BE2C (cell line): ENCODE measurements at regions not wholly inside any gene's neighbourhood (a gene's known extent, or its start where the extent isn't known, plus 50 kb on each side); places are given as distances from the start of the nearest gene placed in this dataset.

ENCODE experiments used
- DNase-seq: peaks from one replicate; pipeline ENCODE4 v3.0.0-alpha.2; 2020
- H3K27me3 ChIP-seq: fragments of 250-450 bp; sonication (Bioruptor Pico); 2 replicates; pipeline ENCODE4 v1.5.1; 2020; ENCODE audit warnings: mild to moderate bottlenecking
- H3K36me3 ChIP-seq: fragments of 250-450 bp; sonication (Bioruptor Pico); 2 replicates; pipeline ENCODE4 v1.5.1; 2020; ENCODE audit warnings: mild to moderate bottlenecking
- H3K4me1 ChIP-seq: fragments of 250-450 bp; sonication (Bioruptor Pico); 2 replicates; pipeline ENCODE4 v1.5.1; 2020
- H3K4me3 ChIP-seq: 2 replicates; pipeline ENCODE4 v1.5.1; 2011; ENCODE audit warnings: low read depth, low read length
- H3K9me3 ChIP-seq: fragments of 250-450 bp; sonication (Bioruptor Pico); 2 replicates; pipeline ENCODE4 v1.5.1; 2020
- TF ChIP-seq, protein P1 (sequence below): IDR thresholded peaks from 2 replicates; pipeline ENCODE4 v1.5.1; 2012; ENCODE audit warnings: mild to moderate bottlenecking, low read depth, low read length

DNA sequence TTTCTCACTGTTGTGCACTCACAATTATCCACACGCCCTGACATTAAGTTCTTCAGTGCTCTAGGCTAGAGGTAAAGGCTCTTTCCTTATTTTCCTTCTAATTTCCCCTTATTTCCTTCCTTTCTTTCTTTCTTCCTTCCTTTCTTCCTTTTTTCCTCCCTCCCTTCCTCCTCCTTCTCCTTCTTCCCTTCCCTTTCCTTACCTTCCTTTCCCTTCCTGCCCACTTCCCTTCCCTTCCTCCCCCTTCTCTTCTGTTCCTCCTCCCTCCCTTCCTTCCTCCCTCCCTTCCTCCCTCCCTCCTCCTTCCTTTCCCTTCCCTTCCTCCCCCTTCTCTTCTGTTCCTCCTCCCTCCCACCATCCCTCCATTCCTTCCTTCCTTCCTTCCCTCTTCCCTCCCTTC, 317.0 kb upstream of the IRX1 start:
- TF ChIP-seq, protein P1, sequence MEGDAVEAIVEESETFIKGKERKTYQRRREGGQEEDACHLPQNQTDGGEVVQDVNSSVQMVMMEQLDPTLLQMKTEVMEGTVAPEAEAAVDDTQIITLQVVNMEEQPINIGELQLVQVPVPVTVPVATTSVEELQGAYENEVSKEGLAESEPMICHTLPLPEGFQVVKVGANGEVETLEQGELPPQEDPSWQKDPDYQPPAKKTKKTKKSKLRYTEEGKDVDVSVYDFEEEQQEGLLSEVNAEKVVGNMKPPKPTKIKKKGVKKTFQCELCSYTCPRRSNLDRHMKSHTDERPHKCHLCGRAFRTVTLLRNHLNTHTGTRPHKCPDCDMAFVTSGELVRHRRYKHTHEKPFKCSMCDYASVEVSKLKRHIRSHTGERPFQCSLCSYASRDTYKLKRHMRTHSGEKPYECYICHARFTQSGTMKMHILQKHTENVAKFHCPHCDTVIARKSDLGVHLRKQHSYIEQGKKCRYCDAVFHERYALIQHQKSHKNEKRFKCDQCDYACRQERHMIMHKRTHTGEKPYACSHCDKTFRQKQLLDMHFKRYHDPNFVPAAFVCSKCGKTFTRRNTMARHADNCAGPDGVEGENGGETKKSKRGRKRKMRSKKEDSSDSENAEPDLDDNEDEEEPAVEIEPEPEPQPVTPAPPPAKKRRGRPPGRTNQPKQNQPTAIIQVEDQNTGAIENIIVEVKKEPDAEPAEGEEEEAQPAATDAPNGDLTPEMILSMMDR: no peak
- no peak for DNase-seq
- Histone ChIP-seq H3K4me1 (no peaks in the 10 kb centered on the region), H3K9me3 (no peaks in the 10 kb centered on the region; the same call in 1 of the 2 replicates), H3K4me3 (no peak overlapping the region), H3K36me3 (no peaks in the 10 kb centered on the region), H3K27me3 (no peaks in the 10 kb centered on the region)

- no peaks in the 10 kb centered on the region; the same call in 1 of the 2 replicates for H3K9me3 ChIP-seq
- no peaks in the 10 kb centered on the region for H3K27me3 ChIP-seq
- DNase-seq: no peak
- H3K4me3 ChIP-seq: no peak overlapping the region
- TF ChIP-seq, protein P1: no peak
- no peaks in the 10 kb centered on the region for H3K36me3 ChIP-seq
- H3K4me1 ChIP-seq: no peaks in the 10 kb centered on the region
Observed at GRCh38 chr5:3277590-3278196, 317.9 kb upstream of the IRX1 start.

DNA sequence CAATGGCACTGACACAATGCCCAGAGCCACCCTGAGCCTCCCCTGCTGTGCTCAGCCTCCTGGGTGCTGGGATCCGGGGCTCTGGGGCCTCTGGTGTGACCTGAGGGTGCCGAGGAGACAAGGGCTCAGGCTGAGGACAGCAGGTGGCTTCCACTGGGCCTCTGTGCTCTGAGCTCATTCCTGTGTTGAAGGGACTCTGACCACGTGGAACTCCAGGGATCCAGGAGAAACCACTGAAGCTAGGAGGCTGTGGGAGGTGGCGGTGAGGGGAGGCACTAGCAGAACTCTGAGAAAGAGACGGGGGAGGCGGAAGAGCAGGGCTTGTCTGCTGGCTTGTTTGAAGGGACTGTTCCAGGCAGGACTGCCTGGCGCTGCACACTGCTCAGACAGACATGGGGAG, 318.7 kb upstream of the IRX1 start:
- no peaks in the 10 kb centered on the region for H3K36me3 ChIP-seq
- TF ChIP-seq, protein P1: no peak
- H3K9me3 ChIP-seq: no peaks in the 10 kb centered on the region; the same call in 1 of the 2 replicates
- no peak for DNase-seq
- no peaks in the 10 kb centered on the region for H3K4me1 ChIP-seq
- H3K4me3 ChIP-seq: no peak overlapping the region
- H3K27me3 ChIP-seq: no peaks in the 10 kb centered on the region

- no peaks in the 10 kb centered on the region for H3K36me3 ChIP-seq
- H3K4me1 ChIP-seq: no peaks in the 10 kb centered on the region
- H3K9me3 ChIP-seq: no peaks in the 10 kb centered on the region; the same call in 1 of the 2 replicates
- no peaks in the 10 kb centered on the region for H3K27me3 ChIP-seq
- no peak for DNase-seq
- TF ChIP-seq, protein P1: no peak
- no peak overlapping the region for H3K4me3 ChIP-seq
Observed at GRCh38 chr5:3269395-3270169, 326.1 kb upstream of the IRX1 start.

DNA sequence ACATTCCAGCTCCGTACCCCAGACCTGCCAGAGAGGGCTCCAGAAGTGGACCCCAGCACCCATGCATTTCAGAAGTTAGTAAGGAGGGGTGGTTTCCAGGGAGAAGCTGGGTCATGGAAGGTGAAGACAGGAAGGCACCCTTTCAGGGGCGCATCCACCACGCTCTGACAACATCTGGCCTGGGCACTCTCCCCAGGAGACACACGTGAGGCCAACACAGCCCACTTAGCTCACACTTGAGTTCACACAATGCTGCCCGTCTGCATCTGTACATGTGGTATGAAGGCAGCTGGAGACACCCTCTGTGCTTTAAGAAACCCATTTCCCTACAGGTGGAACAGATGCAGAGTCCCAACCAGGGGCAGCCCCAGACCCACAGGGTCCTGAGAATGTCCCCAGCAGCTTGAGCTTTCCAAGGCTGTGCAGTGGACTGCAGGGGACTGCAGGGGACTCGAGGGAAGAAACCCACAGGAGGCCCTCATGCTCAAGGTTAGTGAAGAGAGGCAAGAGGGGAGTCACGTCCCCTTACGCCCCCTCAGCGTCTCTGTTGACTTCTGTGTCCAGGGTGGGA, 326.8 kb upstream of the IRX1 start:
- TF ChIP-seq, protein P1: no peak
- no peak for DNase-seq
- Histone ChIP-seq H3K4me1 (no peaks in the 10 kb centered on the region), H3K4me3 (no peak overlapping the region), H3K9me3 (no peaks in the 10 kb centered on the region; the same call in 1 of the 2 replicates), H3K27me3 (no peaks in the 10 kb centered on the region), H3K36me3 (no peaks in the 10 kb centered on the region)

DNA sequence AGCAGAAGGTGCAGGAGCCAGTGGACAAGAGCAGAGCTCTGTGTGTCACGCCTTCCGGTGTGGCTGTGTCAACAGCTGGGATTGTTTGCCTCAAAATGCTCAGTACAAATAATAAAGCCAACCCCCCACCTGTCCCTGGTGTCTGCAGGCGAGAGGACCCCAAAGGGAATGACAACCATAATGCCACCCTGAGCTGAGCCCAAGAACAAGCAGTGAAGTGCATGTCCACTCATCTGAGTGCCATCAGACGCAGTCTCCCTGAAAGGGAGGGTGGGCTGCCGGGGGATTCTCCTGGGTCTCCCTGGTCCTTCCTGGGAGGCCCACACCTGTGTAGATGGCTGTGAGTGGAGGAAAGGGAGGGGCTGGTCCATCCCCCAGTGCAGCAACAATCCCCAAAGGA, 328.8 kb upstream of the IRX1 start:
- Histone ChIP-seq H3K27me3 (no peaks in the 10 kb centered on the region), H3K4me3 (no peak overlapping the region), H3K9me3 (no peaks in the 10 kb centered on the region; the same call in 1 of the 2 replicates), H3K36me3 (no peaks in the 10 kb centered on the region), H3K4me1 (no peaks in the 10 kb centered on the region)
- DNase-seq: no peak
- TF ChIP-seq, protein P1: no peak
